CD4-positive, alpha-beta T cell treated with Interferon gamma for 1 hour (primary cell): ENCODE measurements at regions not wholly inside any gene's neighbourhood (a gene's known extent, or its start where the extent isn't known, plus 50 kb on each side); places are given as distances from the start of the nearest gene placed in this dataset.
"Not testable (repeated sequence)": the region's sequence is repeated elsewhere in the genome, so short reads cannot be mapped to it uniquely, and the experiment has no call there.

Source experiments
- DNase-seq: peaks from one replicate; pipeline ENCODE4 v3.0.0-alpha.2; 2020

- not testable (repeated sequence) for DNase-seq
These were observed 84.5 kb upstream of the SIRPG start for GRCh38 chr20:1742049-1742434.

- DNase-seq, result peak; percentile 3
These were observed 83.9 kb upstream of the SIRPG start for GRCh38 chr20:1741309-1742048.

- no peak for DNase-seq
These were observed 79.6 kb upstream of the SIRPG start for GRCh38 chr20:1737134-1737533.

- no peak for DNase-seq
These were observed 78.0 kb upstream of the SIRPG start for GRCh38 chr20:1735417-1736089.

GRCh38 chr20:1734269-1734858 lies 76.8 kb upstream of the SIRPG start:
- peak; percentile 30 for DNase-seq

- DNase-seq, result peak; percentile 20
These were observed 74.3 kb upstream of the SIRPG start for GRCh38 chr20:1731828-1732375.

GRCh38 chr20:1730981-1731711 lies 73.6 kb upstream of the SIRPG start:
- DNase-seq, result not testable (repeated sequence)

- DNase-seq, result not testable (repeated sequence)
These were observed 69.7 kb upstream of the SIRPG start for GRCh38 chr20:1727303-1727702.

- no peak for DNase-seq
These were observed 67.3 kb upstream of the SIRPG start for GRCh38 chr20:1724901-1725300.

GRCh38 chr20:1722513-1723050 lies 65.0 kb upstream of the SIRPG start:
- DNase-seq, result no peak

- no peak for DNase-seq
These were observed 64.3 kb upstream of the SIRPG start for GRCh38 chr20:1721687-1722512.

- DNase-seq, result no peak
These were observed 63.4 kb upstream of the SIRPG start for GRCh38 chr20:1720845-1721475.

GRCh38 chr20:1720226-1720625 lies 62.6 kb upstream of the SIRPG start:
- DNase-seq, result no peak

GRCh38 chr20:1718604-1719384 lies 61.2 kb upstream of the SIRPG start:
- DNase-seq, result no peak

- DNase-seq, result no peak
These were observed 55.4 kb upstream of the SIRPG start for GRCh38 chr20:1712634-1713624.

- DNase-seq, result no peak
These were observed 54.4 kb upstream of the SIRPG start for GRCh38 chr20:1711826-1712601.

GRCh38 chr20:1711266-1711665 lies 53.7 kb upstream of the SIRPG start:
- DNase-seq, result no peak

- no peak for DNase-seq
These were observed 52.9 kb upstream of the SIRPG start for GRCh38 chr20:1710484-1710883.
